ENCODE measurements at regions not wholly inside any gene's neighbourhood (a gene's known extent, or its start where the extent isn't known, plus 50 kb on each side); places are given as distances from the start of the nearest gene placed in this dataset.

DNA sequence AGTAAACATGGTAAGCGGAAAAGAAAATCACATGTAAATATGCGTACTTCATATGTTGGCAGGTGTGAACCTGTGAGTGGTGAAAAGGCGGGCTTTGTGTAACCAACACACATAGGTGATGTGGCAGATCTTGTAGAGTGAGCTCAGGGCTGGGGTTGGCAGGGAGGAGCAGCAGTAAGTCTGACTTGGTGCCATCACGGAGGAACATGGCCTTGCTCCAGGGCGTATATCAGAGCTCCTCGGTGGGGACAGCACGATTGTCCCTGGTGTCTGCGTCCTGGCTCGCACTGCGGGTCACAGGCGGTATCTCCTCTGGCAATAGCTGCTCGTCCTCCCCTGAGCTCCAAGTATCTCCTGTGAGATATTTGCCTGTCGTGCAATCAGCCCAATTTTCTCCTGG lies 733.6 kb downstream of the TRIML1 start:
- no peak overlapping the region for H3K27ac Mint-ChIP-seq
- Histone ChIP-seq H3K4me1 (ENCODE audit: control insufficient read depth, insufficient read depth, low read length) (no peaks in the 10 kb centered on the region), H3K27me3 (ENCODE audit: control insufficient read depth, insufficient read depth, low read length, poor library complexity, severe bottlenecking) (no peaks in the 10 kb centered on the region), H3K9me3 (ENCODE audit: control insufficient read depth, low read length) (no peaks in the 10 kb centered on the region), H3K27ac (ENCODE audit: low read depth, low read length) (no peak overlapping the region), H3K9ac (ENCODE audit: extremely low read depth, low read length, poor library complexity, severe bottlenecking) (no peak overlapping the region), H3K36me3 (ENCODE audit: control insufficient read depth, insufficient read depth, low read length) (no peaks in the 10 kb centered on the region), H3K4me3 (ENCODE audit: low read length) (no peak overlapping the region)
- H3K4me3 Mint-ChIP-seq = no peak overlapping the region
- TF ChIP-seq, protein P1, sequence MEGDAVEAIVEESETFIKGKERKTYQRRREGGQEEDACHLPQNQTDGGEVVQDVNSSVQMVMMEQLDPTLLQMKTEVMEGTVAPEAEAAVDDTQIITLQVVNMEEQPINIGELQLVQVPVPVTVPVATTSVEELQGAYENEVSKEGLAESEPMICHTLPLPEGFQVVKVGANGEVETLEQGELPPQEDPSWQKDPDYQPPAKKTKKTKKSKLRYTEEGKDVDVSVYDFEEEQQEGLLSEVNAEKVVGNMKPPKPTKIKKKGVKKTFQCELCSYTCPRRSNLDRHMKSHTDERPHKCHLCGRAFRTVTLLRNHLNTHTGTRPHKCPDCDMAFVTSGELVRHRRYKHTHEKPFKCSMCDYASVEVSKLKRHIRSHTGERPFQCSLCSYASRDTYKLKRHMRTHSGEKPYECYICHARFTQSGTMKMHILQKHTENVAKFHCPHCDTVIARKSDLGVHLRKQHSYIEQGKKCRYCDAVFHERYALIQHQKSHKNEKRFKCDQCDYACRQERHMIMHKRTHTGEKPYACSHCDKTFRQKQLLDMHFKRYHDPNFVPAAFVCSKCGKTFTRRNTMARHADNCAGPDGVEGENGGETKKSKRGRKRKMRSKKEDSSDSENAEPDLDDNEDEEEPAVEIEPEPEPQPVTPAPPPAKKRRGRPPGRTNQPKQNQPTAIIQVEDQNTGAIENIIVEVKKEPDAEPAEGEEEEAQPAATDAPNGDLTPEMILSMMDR (conservative IDR thresholded peaks at IDR 0.05) = no peak
- WGBS, 2 experiments (ENCODE audit: insufficient coverage in 1 of 2, insufficient read length in 1 of 2) = 89 to 90% methylated on average over 11 to 13 of the region's 13 CpGs
- no peaks in the 10 kb centered on the region for H3K4me1 Mint-ChIP-seq
- no peaks in the 10 kb centered on the region for H3K27me3 Mint-ChIP-seq (ENCODE audit: insufficient read depth)
- no peaks in the 10 kb centered on the region for H3K9me3 Mint-ChIP-seq
- no peak for DNase-seq
- no peaks in the 10 kb centered on the region for H3K36me3 Mint-ChIP-seq (ENCODE audit: low read depth)

GRCh38 chr4:188876881-188877280 lies 737.6 kb downstream of the TRIML1 start:
- Mint-ChIP-seq H3K27me3 (ENCODE audit: insufficient read depth) (no peaks in the 10 kb centered on the region), H3K27ac (no peak overlapping the region), H3K4me3 (no peak overlapping the region), H3K36me3 (ENCODE audit: low read depth) (no peaks in the 10 kb centered on the region), H3K9me3 (no peaks in the 10 kb centered on the region), H3K4me1 (no peaks in the 10 kb centered on the region)
- Histone ChIP-seq H3K27ac (ENCODE audit: low read depth, low read length) (no peak overlapping the region), H3K36me3 (ENCODE audit: control insufficient read depth, insufficient read depth, low read length) (no peaks in the 10 kb centered on the region), H3K27me3 (ENCODE audit: control insufficient read depth, insufficient read depth, low read length, poor library complexity, severe bottlenecking) (no peaks in the 10 kb centered on the region), H3K9ac (ENCODE audit: extremely low read depth, low read length, poor library complexity, severe bottlenecking) (no peak overlapping the region), H3K9me3 (ENCODE audit: control insufficient read depth, low read length) (no peaks in the 10 kb centered on the region), H3K4me3 (ENCODE audit: low read length) (no peak overlapping the region), H3K4me1 (ENCODE audit: control insufficient read depth, insufficient read depth, low read length) (no peaks in the 10 kb centered on the region)
- DNase-seq = no peak
- TF ChIP-seq, protein P1 (conservative IDR thresholded peaks at IDR 0.05) = no peak
- 86 to 100% methylated on average over 1 to 3 of the region's 3 CpGs for WGBS, 2 experiments (ENCODE audit: insufficient coverage in 1 of 2, insufficient read length in 1 of 2)

DNA sequence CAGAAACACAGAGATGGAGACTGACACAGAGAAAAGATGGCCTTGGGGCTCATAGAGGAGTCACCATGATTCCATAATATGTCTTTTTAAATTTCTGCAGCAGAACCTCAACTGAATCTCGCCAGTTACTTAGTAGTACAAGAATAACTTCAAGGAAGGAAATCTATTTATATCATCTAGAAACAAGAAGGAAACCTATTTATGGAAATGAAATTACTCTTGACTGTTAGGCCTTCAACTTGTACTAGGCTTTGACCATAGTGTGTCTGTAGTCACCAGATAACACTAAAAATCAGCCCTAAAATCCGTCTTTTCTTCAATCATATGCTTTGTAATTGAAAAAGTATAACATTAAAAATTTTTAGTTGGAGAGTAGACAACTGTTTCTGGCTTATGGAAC lies 740.4 kb downstream of the TRIML1 start:
- no peak overlapping the region for H3K27ac ChIP-seq (ENCODE audit: low read depth, low read length)
- H3K36me3 Mint-ChIP-seq (ENCODE audit: low read depth) = no peaks in the 10 kb centered on the region
- no peaks in the 10 kb centered on the region for H3K27me3 Mint-ChIP-seq (ENCODE audit: insufficient read depth)
- 87% methylated on average over 1 of the region's 2 CpGs; no CpG with 5 or more reads in 1 of the 2 experiments for WGBS, 2 experiments (ENCODE audit: insufficient coverage in 1 of 2, insufficient read length in 1 of 2)
- no peaks in the 10 kb centered on the region for H3K27me3 ChIP-seq (ENCODE audit: control insufficient read depth, insufficient read depth, low read length, poor library complexity, severe bottlenecking)
- H3K36me3 ChIP-seq (ENCODE audit: control insufficient read depth, insufficient read depth, low read length) = no peaks in the 10 kb centered on the region
- H3K9me3 Mint-ChIP-seq = no peaks in the 10 kb centered on the region
- H3K27ac Mint-ChIP-seq = no peak overlapping the region
- DNase-seq = no peak
- H3K4me3 ChIP-seq (ENCODE audit: low read length) = no peak overlapping the region
- H3K4me1 Mint-ChIP-seq = no peaks in the 10 kb centered on the region
- TF ChIP-seq, protein P1 (conservative IDR thresholded peaks at IDR 0.05) = no peak
- no peak overlapping the region for H3K9ac ChIP-seq (ENCODE audit: extremely low read depth, low read length, poor library complexity, severe bottlenecking)
- no peak overlapping the region for H3K4me3 Mint-ChIP-seq
- H3K9me3 ChIP-seq (ENCODE audit: control insufficient read depth, low read length) = no peaks in the 10 kb centered on the region
- no peaks in the 10 kb centered on the region for H3K4me1 ChIP-seq (ENCODE audit: control insufficient read depth, insufficient read depth, low read length)

All from endodermal cell (in vitro differentiated cells).